NB4 (cell line): ENCODE measurements at regions not wholly inside any gene's neighbourhood (a gene's known extent, or its start where the extent isn't known, plus 50 kb on each side); places are given as distances from the start of the nearest gene placed in this dataset.

Experiments
- CTCF ChIP-seq: IDR thresholded peaks from one replicate; pipeline ENCODE4 v1.5.1; 2012; ENCODE audit warnings: low read depth, low read length
- MYC ChIP-seq: IDR thresholded peaks from 2 replicates; pipeline ENCODE4 v1.6.1; 2011; ENCODE audit warnings: low read depth, low read length
- POLR2A ChIP-seq: IDR thresholded peaks from 2 replicates; pipeline ENCODE4 v1.6.1; 2011; ENCODE audit warnings: mild to moderate bottlenecking; ENCODE audit not compliant: insufficient read length; ENCODE audit errors: extremely low read depth

- TF ChIP-seq CTCF (no peak), POLR2A (no peak), MYC (no peak)
Measured at GRCh38 chr11:112498701-112499100, 238.0 kb upstream of the PLET1 start.
